NCI-H128 (cell line): ENCODE measurements at regions not wholly inside any gene's neighbourhood (a gene's known extent, or its start where the extent isn't known, plus 50 kb on each side); places are given as distances from the start of the nearest gene placed in this dataset.
"Not testable (repeated sequence)": the region's sequence is repeated elsewhere in the genome, so short reads cannot be mapped to it uniquely, and the experiment has no call there.

Experiments used
- DNase-seq: peaks from one replicate; lab custom pipeline; 2025; ENCODE audit not compliant: unreplicated experiment; lab: John Stamatoyannopoulos, UW

GRCh38 chr6:137610702-137611101, 116.5 kb upstream of the OLIG3 start:
- DNase-seq: no peak

GRCh38 chr6:137623293-137623692, 129.1 kb upstream of the OLIG3 start:
- DNase-seq: no peak

GRCh38 chr6:137625100-137625661, 131.0 kb upstream of the OLIG3 start:
- no peak for DNase-seq

- DNase-seq: no peak
These were observed 131.6 kb upstream of the OLIG3 start for GRCh38 chr6:137625808-137626207.

- DNase-seq: no peak
These were observed 136.5 kb upstream of the OLIG3 start for GRCh38 chr6:137630666-137631065.

- no peak for DNase-seq
These were observed 137.1 kb upstream of the OLIG3 start for GRCh38 chr6:137631323-137631722.

- not testable (repeated sequence) for DNase-seq
These were observed 140.0 kb upstream of the OLIG3 start for GRCh38 chr6:137634177-137634576.

GRCh38 chr6:137637121-137637520, 142.9 kb upstream of the OLIG3 start:
- DNase-seq: no peak

GRCh38 chr6:137638926-137639706, 144.9 kb upstream of the OLIG3 start:
- DNase-seq: no peak

- DNase-seq: no peak
These were observed 145.9 kb upstream of the OLIG3 start for GRCh38 chr6:137640086-137640485.

- peak; percentile 22 for DNase-seq
These were observed 147.4 kb upstream of the OLIG3 start for GRCh38 chr6:137641474-137642077.

GRCh38 chr6:137643210-137643609, 149.0 kb upstream of the OLIG3 start:
- DNase-seq: not testable (repeated sequence)

- not testable (repeated sequence) for DNase-seq
These were observed 149.4 kb upstream of the OLIG3 start for GRCh38 chr6:137643644-137644043.

- no peak for DNase-seq
These were observed 151.7 kb upstream of the OLIG3 start for GRCh38 chr6:137645850-137646249.

- no peak for DNase-seq
These were observed 152.3 kb upstream of the OLIG3 start for GRCh38 chr6:137646484-137646883.

- DNase-seq: no peak
These were observed 153.7 kb upstream of the OLIG3 start for GRCh38 chr6:137647762-137648447.

- no peak for DNase-seq
These were observed 156.5 kb upstream of the OLIG3 start for GRCh38 chr6:137650720-137651119.

- no peak for DNase-seq
These were observed 157.0 kb upstream of the OLIG3 start for GRCh38 chr6:137651178-137651577.

GRCh38 chr6:137651591-137652335, 157.6 kb upstream of the OLIG3 start:
- DNase-seq: no peak

GRCh38 chr6:137652961-137653705, 158.9 kb upstream of the OLIG3 start:
- no peak for DNase-seq
